Activated CD8-positive, alpha-beta T cell treated with anti-CD3 and anti-CD28 coated beads, Interleukin-2, amount 10 ng/mL, durations not matched to agents 7 days and 5 days (primary cell): ENCODE measurements at regions not wholly inside any gene's neighbourhood (a gene's known extent, or its start where the extent isn't known, plus 50 kb on each side); places are given as distances from the start of the nearest gene placed in this dataset.

Experiments used
- ATAC-seq: fragments of 150-1000 bp; cut with Tn5 transposase; one replicate; pipeline ENCODE4 v1.10.0; 2021; ENCODE audit warnings: moderate library complexity
- CTCF ChIA-PET: fragments of 350-600 bp; sonication (Branson Sonifier 250); formaldehyde crosslinking; loops from one replicate; lab custom pipeline; 2021; ENCODE audit warnings: antibody characterized with exemption; lab: Charles Lee
- POLR2A ChIA-PET: fragments of 350-600 bp; sonication (Branson Sonifier 250); formaldehyde crosslinking; loops from one replicate; lab custom pipeline; 2021; ENCODE audit warnings: antibody characterized with exemption; lab: Charles Lee
- DNase-seq: peaks from one replicate; pipeline ENCODE4 v3.0.0-alpha.2; 2020
- H3K27ac Mint-ChIP-seq: one replicate; pipeline ENCODE4 v1.8.0; 2021; ENCODE audit warnings: mild to moderate bottlenecking, mixed read lengths
- H3K27me3 Mint-ChIP-seq: one replicate; pipeline ENCODE4 v1.8.0; 2021; ENCODE audit warnings: low read depth, mixed read lengths
- H3K36me3 Mint-ChIP-seq: one replicate; pipeline ENCODE4 v1.8.0; 2021; ENCODE audit warnings: low read depth, mixed read lengths
- H3K4me1 Mint-ChIP-seq: one replicate; pipeline ENCODE4 v1.8.0; 2021; ENCODE audit warnings: low read depth, mixed read lengths
- H3K4me3 Mint-ChIP-seq: one replicate; pipeline ENCODE4 v1.8.0; 2021; ENCODE audit warnings: mild to moderate bottlenecking, mixed read lengths
- H3K9me3 Mint-ChIP-seq: one replicate; pipeline ENCODE4 v1.8.0; 2022; ENCODE audit warnings: mixed read lengths; ENCODE audit not compliant: insufficient read depth

DNA sequence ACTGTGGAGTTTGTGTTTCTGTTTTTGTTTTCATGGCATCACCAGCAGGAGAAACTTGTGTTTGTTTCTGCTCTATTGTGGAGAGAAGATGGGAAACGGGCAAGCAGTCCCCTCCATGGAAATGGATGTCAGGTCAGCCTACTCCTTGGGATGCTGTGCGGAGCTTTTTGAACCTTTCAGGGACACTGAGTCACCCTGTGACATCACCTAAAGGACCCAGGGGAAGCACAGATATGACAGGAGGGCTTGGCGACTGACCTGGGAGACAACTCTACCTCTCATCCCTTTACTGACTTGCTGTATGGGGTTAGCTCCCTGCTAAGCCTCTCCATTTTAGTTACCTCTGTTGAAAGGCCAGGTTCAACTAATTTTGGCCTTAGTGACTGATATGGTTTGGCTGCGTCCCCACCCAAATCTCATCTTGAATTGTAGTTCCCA lies 706.9 kb upstream of the TMEM132C start:
- Mint-ChIP-seq H3K4me1 (peaks cover 40% of the 10 kb centered on the region), H3K27me3 (no peaks in the 10 kb centered on the region), H3K27ac (peak overlapping the region; percentile 94), H3K9me3 (peaks cover 3% of the 10 kb centered on the region), H3K36me3 (peaks cover 4% of the 10 kb centered on the region), H3K4me3 (peak overlapping the region; percentile 15)
- ATAC-seq (no peak), DNase-seq (no peak)
- ChIA-PET POLR2A (interaction anchor here (0.7 kb wide), 1 partner anchor 176 kb away, joined by 3 read pairs; no protein-coding TSS in a partner anchor), CTCF (interaction anchor here (1.6 to 1.7 kb wide), 2 partner anchors 117 to 179 kb away, joined by 7 to 8 read pairs; no protein-coding TSS in a partner anchor)

- Mint-ChIP-seq H3K36me3 (peaks cover 5% of the 10 kb centered on the region), H3K27me3 (no peaks in the 10 kb centered on the region), H3K4me3 (no peak overlapping the region), H3K27ac (no peak overlapping the region), H3K9me3 (peaks cover 3% of the 10 kb centered on the region), H3K4me1 (peaks cover 30% of the 10 kb centered on the region)
- DNase-seq (no peak), ATAC-seq (no peak)
- CTCF ChIA-PET: interaction anchor here (1.2 kb wide), 1 partner anchor 26 kb away, joined by 3 read pairs; no protein-coding TSS in a partner anchor
- POLR2A ChIA-PET: no interaction called here
Measured at GRCh38 chr12:127562816-127563215, 704.2 kb upstream of the TMEM132C start.

DNA sequence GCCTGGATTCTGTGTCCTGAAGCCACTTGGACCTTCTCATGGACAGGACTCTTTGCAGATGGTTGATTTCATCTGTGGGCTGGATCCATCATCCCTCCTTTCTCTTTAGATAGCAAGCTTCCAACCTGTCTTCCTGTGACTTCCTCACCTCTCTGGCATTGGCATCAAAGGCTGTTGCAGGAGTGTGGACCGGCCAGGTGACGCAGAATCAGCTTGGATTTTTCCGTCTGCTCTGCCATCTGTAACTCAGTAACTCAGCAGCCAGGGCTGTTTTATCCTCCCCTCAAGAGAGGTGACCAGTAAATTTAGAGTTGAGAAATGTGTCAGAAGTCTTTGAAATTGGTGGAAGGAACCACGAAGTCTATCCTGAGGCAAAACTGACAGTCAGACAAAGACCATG lies 701.7 kb upstream of the TMEM132C start:
- DNase-seq: no peak
- POLR2A ChIA-PET: no interaction called here
- Mint-ChIP-seq H3K27me3 (no peaks in the 10 kb centered on the region), H3K4me1 (peaks cover 9% of the 10 kb centered on the region), H3K36me3 (peaks cover 5% of the 10 kb centered on the region), H3K9me3 (no peaks in the 10 kb centered on the region), H3K4me3 (no peak overlapping the region), H3K27ac (no peak overlapping the region)
- no peak for ATAC-seq
- CTCF ChIA-PET: no interaction called here

DNA sequence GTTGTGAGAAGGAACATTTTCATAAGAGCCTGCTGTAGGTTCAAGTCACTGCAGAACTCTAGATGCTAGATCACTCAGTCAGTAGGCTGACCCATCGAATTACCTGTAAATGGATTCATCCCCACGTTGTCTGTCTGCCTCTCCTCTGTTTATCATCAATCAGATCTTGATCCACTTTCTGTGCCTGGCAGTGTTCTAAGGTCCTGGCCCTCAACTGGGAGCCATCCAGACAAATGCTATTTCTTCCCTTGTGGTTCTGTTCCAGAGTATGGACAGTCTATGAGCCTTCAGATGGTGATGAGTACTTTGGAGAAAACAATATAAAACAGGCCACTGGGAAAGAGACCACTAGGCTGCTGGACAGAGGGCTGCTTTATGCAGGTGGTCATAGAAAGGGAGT lies 699.4 kb upstream of the TMEM132C start:
- Mint-ChIP-seq H3K4me3 (no peak overlapping the region), H3K36me3 (peaks cover 2% of the 10 kb centered on the region)

GRCh38 chr12:127570387-127570786 lies 696.6 kb upstream of the TMEM132C start:
- Mint-ChIP-seq H3K27ac (no peak overlapping the region), H3K4me3 (no peak overlapping the region), H3K9me3 (no peaks in the 10 kb centered on the region), H3K27me3 (peaks cover 3% of the 10 kb centered on the region), H3K4me1 (no peaks in the 10 kb centered on the region), H3K36me3 (peaks cover 2% of the 10 kb centered on the region)
- ChIA-PET CTCF (no interaction called here), POLR2A (no interaction called here)
- DNase-seq (no peak), ATAC-seq (no peak)

More for the DNA sequence above, 699.4 kb upstream of the TMEM132C start:
- ATAC-seq: no peak
- H3K9me3 Mint-ChIP-seq: no peaks in the 10 kb centered on the region
- POLR2A ChIA-PET: no interaction called here
- H3K4me1 Mint-ChIP-seq: peaks cover 4% of the 10 kb centered on the region
- H3K27me3 Mint-ChIP-seq: no peaks in the 10 kb centered on the region
- H3K27ac Mint-ChIP-seq: no peak overlapping the region
- CTCF ChIA-PET: no interaction called here
- DNase-seq: no peak

DNA sequence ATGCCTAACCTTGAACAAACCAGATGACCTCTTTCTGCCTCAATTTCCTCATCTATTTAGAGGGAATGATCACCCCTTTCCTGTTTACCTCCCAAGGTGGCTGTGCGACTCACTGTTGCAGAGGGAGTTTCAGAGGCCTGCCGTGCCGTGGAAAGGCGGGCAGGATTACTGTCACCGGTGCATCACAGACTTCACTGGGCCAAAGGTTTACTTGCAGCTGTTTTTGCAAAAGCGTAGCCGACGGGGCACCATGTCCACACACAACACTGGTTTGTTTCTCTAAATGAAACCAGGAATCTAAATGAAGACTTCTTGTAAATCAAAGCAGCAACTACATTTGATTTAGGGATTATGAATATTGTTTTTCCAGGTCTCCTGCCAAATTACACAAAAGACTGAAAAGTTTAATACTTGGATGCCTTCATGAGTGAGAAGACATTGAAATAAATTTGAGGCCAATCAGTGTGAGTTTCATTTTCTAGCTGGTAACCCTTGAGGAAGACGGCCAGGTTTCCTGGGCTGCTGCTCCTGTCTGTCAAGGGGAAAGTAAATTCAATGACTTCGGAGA lies 696.1 kb upstream of the TMEM132C start:
- ATAC-seq (no peak), DNase-seq (no peak)
- H3K27me3 Mint-ChIP-seq: peaks cover 3% of the 10 kb centered on the region
- H3K36me3 Mint-ChIP-seq: peaks cover 2% of the 10 kb centered on the region
- H3K9me3 Mint-ChIP-seq: no peaks in the 10 kb centered on the region
- H3K4me1 Mint-ChIP-seq: no peaks in the 10 kb centered on the region
- no peak overlapping the region for H3K4me3 Mint-ChIP-seq
- ChIA-PET POLR2A (no interaction called here), CTCF (no interaction called here)
- no peak overlapping the region for H3K27ac Mint-ChIP-seq

DNA sequence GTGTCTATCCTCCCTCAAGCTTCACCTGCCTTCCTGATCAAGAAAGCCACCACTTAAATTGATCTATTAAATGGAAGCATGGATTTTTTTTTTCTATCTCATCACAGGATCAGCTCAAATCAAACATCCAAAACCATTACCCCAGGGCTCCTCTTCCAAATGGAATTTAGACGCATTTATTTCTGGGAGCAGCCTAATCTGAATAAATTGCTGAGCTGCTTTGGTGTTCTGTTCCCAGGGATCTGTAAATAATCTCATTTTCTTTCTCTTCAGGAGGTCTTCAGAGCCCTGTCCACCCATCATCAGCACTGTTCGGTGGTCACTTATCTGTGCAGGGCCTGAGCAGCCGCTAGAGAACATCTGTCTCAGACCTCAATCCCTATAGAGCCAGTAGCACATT lies 695.4 kb upstream of the TMEM132C start:
- H3K27ac Mint-ChIP-seq: no peak overlapping the region
- no peaks in the 10 kb centered on the region for H3K36me3 Mint-ChIP-seq
- no peaks in the 10 kb centered on the region for H3K9me3 Mint-ChIP-seq
- POLR2A ChIA-PET: no interaction called here
- H3K4me1 Mint-ChIP-seq: no peaks in the 10 kb centered on the region
- ATAC-seq: no peak
- H3K27me3 Mint-ChIP-seq: peaks cover 3% of the 10 kb centered on the region
- DNase-seq: no peak
- CTCF ChIA-PET: no interaction called here
- no peak overlapping the region for H3K4me3 Mint-ChIP-seq

DNA sequence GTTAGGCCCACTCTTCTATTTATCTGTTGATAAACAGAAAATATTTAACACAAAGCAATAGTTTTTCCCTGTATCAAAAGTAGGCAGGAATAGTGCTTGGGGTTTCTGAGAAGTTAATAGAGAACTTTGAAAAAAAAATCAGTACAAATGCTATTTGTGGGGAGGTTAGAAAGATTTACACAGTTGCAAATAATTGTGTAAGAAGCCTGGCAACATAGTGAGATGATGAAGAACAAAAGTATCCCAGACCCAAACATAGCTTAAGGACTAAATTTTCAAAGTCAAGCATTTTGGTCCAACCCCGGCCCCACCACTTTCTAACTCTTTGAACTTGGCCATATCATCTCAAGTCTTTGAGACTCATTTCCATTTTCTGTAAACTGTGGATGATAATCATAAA lies 687.5 kb upstream of the TMEM132C start:
- no peaks in the 10 kb centered on the region for H3K27me3 Mint-ChIP-seq
- no peak overlapping the region for H3K4me3 Mint-ChIP-seq
- no peaks in the 10 kb centered on the region for H3K9me3 Mint-ChIP-seq
- POLR2A ChIA-PET: no interaction called here
- no peak for ATAC-seq
- H3K4me1 Mint-ChIP-seq: no peaks in the 10 kb centered on the region
- CTCF ChIA-PET: no interaction called here
- no peaks in the 10 kb centered on the region for H3K36me3 Mint-ChIP-seq
- no peak for DNase-seq
- no peak overlapping the region for H3K27ac Mint-ChIP-seq

DNA sequence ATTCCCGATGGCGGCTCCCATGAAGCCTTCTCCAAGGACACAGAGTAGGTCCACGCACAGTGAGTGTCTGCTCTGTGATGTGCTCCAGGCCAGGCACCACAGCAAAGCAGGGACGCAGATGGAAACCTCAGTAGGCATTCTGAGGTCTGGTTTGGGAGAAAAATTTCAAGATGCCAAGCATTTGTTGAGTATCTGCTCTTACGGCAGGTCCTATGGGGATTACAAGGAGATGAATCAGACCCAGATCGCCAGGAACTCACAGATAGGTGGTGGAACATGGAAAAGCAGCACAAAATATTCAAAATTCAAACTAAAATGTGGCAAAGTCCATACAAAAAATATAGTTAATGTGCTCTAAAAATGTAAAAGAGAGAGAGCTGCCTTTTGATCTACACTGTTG lies 684.9 kb upstream of the TMEM132C start:
- ChIA-PET CTCF (no interaction called here), POLR2A (no interaction called here)
- H3K4me3 Mint-ChIP-seq: no peak overlapping the region
- H3K4me1 Mint-ChIP-seq: no peaks in the 10 kb centered on the region
- ATAC-seq: no peak
- no peaks in the 10 kb centered on the region for H3K27me3 Mint-ChIP-seq
- no peak for DNase-seq
- no peak overlapping the region for H3K27ac Mint-ChIP-seq
- H3K9me3 Mint-ChIP-seq: no peaks in the 10 kb centered on the region
- H3K36me3 Mint-ChIP-seq: no peaks in the 10 kb centered on the region

DNA sequence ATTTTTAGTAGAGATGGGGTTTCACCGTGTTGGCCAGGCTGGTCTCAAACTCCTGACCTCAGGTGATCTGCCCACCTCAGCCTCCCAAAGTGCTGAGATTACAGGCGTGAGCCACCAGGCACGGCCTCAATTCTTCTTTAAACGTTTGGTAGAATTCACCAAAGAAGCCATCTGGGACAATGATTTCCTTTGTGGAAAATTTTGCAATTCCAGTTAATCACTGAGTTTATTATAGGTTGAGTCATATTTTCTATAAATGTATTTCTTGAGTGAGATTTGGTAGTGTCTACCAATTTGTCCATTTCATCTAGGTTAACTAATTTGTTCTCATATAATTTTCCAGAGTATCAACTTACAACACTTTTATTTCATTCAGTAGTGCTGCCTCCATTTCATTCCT lies 683.9 kb upstream of the TMEM132C start:
- Mint-ChIP-seq H3K27me3 (no peaks in the 10 kb centered on the region), H3K27ac (no peak overlapping the region), H3K9me3 (no peaks in the 10 kb centered on the region), H3K36me3 (no peaks in the 10 kb centered on the region), H3K4me1 (no peaks in the 10 kb centered on the region), H3K4me3 (no peak overlapping the region)
- CTCF ChIA-PET: no interaction called here
- no peak for DNase-seq
- POLR2A ChIA-PET: no interaction called here
- ATAC-seq: no peak

DNA sequence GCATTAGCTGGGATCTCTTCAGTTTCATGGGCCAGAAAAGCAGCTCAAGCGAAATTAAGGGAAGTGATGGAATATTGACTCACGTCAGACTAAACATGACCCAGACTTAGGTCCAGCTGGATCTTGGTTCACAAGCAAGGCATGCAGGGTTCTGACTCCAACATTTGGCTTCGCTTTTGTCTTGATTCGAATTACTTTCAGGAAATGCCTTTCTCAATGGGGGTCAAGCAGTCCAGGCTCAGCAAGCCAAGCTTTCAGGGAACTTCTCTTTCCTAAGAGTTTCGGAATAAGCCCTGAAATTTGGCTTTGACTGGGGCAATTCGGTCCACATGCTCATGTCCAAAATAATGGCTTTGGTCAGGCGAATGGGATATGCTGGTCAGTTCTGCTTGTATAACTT lies 678.7 kb upstream of the TMEM132C start:
- Mint-ChIP-seq H3K4me1 (no peaks in the 10 kb centered on the region), H3K36me3 (no peaks in the 10 kb centered on the region), H3K9me3 (no peaks in the 10 kb centered on the region), H3K4me3 (no peak overlapping the region), H3K27ac (no peak overlapping the region), H3K27me3 (no peaks in the 10 kb centered on the region)
- POLR2A ChIA-PET: no interaction called here
- ATAC-seq (no peak), DNase-seq (no peak)
- CTCF ChIA-PET: interaction anchor here (1.5 kb wide), 1 partner anchor 25 kb away, joined by 3 read pairs; no protein-coding TSS in a partner anchor

- Mint-ChIP-seq H3K27ac (no peak overlapping the region), H3K36me3 (no peaks in the 10 kb centered on the region), H3K4me3 (no peak overlapping the region), H3K4me1 (no peaks in the 10 kb centered on the region), H3K9me3 (no peaks in the 10 kb centered on the region), H3K27me3 (no peaks in the 10 kb centered on the region)
- ChIA-PET CTCF (no interaction called here), POLR2A (no interaction called here)
- ATAC-seq (no peak), DNase-seq (no peak)
Measured at GRCh38 chr12:127589541-127589940, 677.4 kb upstream of the TMEM132C start.

DNA sequence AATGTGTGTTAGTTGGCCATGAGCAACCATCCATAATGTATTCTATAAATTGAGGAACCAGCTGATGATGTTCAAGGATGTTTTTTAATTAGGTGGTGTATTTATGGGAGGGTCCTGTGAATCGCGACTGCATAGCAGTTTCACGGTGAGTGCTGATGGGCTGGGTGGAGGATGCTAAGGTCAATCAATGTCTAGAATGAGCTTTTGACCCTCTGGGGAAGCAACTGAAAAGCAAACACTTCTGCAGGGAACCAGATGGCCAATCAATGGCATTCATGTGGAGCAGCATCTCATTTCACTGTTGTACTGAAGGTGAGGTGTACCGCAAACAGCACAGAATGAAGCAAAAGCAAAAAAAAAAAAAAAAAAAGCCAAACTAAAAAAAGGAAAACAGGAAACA lies 676.1 kb upstream of the TMEM132C start:
- H3K27ac Mint-ChIP-seq: no peak overlapping the region

More for the DNA sequence above, 676.1 kb upstream of the TMEM132C start:
- no peak for ATAC-seq
- H3K4me1 Mint-ChIP-seq: no peaks in the 10 kb centered on the region
- no peaks in the 10 kb centered on the region for H3K27me3 Mint-ChIP-seq
- no peaks in the 10 kb centered on the region for H3K36me3 Mint-ChIP-seq
- no peak for DNase-seq
- H3K9me3 Mint-ChIP-seq: no peaks in the 10 kb centered on the region
- POLR2A ChIA-PET: no interaction called here
- CTCF ChIA-PET: no interaction called here
- H3K4me3 Mint-ChIP-seq: no peak overlapping the region
